Keratinocyte (primary cell): ENCODE measurements at regions not wholly inside any gene's neighbourhood (a gene's known extent, or its start where the extent isn't known, plus 50 kb on each side); places are given as distances from the start of the nearest gene placed in this dataset.

Experiments used
- DNase-seq: peaks from one replicate; pipeline ENCODE4 v3.0.0-alpha.2; 2011; ENCODE audit warnings: low read depth, missing footprints, low spot score
- FAIRE-seq: peaks from 2 replicates; lab custom pipeline; 2011; peaks lifted over from hg19 to GRCh38; lab: Jason Lieb, UNC
- H2AFZ ChIP-seq: 2 replicates; pipeline ENCODE4 v1.6.0; 2012; ENCODE audit warnings: low read length, control low read depth, inconsistent platforms; ENCODE audit not compliant: control insufficient read depth
- H3K27ac ChIP-seq: 2 replicates; pipeline ENCODE4 v1.5.1; 2011; ENCODE audit warnings: low read length; ENCODE audit not compliant: control insufficient read depth, insufficient read depth
- H3K27me3 ChIP-seq: 3 replicates; pipeline ENCODE4 v1.6.0; 2011; ENCODE audit warnings: low read length; ENCODE audit not compliant: control insufficient read depth, insufficient read depth; ENCODE audit errors: extremely low read depth
- H3K36me3 ChIP-seq, 2 experiments: 2 replicates in 1 of 2; 3 replicates in 1 of 2; pipeline ENCODE4 v1.5.1; 2011; ENCODE audit warnings: low read length in 2 of 2, mild to moderate bottlenecking in 1 of 2; ENCODE audit not compliant: control insufficient read depth in 2 of 2, insufficient read depth in 2 of 2; ENCODE audit errors: extremely low read depth in 1 of 2
- H3K4me1 ChIP-seq: 3 replicates; pipeline ENCODE4 v1.5.1; 2011; ENCODE audit warnings: low read length; ENCODE audit not compliant: control insufficient read depth, insufficient read depth; ENCODE audit errors: extremely low read depth
- H3K4me2 ChIP-seq: 3 replicates; pipeline ENCODE4 v1.6.0; 2011; ENCODE audit warnings: low read depth, low read length; ENCODE audit not compliant: control insufficient read depth, insufficient read depth; ENCODE audit errors: extremely low read depth
- H3K4me3 ChIP-seq, 3 experiments: fragments of 200-600 bp in 1 of 3; sonication (generic) in 1 of 3; 2 replicates in 2 of 3; 3 replicates in 1 of 3; pipeline ENCODE4 v1.5.1; 2011 to 2016; ENCODE audit warnings: low read length in 3 of 3, mild to moderate bottlenecking in 3 of 3, control low read depth in 2 of 3, inconsistent platforms in 1 of 3, low read depth in 1 of 3, mixed read lengths in 1 of 3, mixed run types in 1 of 3, moderate library complexity in 1 of 3; ENCODE audit not compliant: control insufficient read depth in 2 of 3, insufficient read depth in 2 of 3; ENCODE audit errors: extremely low read depth in 1 of 3
- H3K79me2 ChIP-seq: 2 replicates; pipeline ENCODE4 v1.6.0; 2012; ENCODE audit warnings: low read length; ENCODE audit not compliant: control insufficient read depth, insufficient read depth
- H3K9ac ChIP-seq: 3 replicates; pipeline ENCODE4 v1.6.0; 2011; ENCODE audit warnings: low read length; ENCODE audit not compliant: control insufficient read depth, insufficient read depth; ENCODE audit errors: extremely low read depth
- H3K9me1 ChIP-seq: 3 replicates; pipeline ENCODE4 v1.6.0; 2011; ENCODE audit warnings: low read length; ENCODE audit not compliant: control insufficient read depth, insufficient read depth; ENCODE audit errors: extremely low read depth
- H3K9me3 ChIP-seq: 2 replicates; pipeline ENCODE4 v1.5.1; 2012; ENCODE audit warnings: low read depth, low read length; ENCODE audit not compliant: control insufficient read depth
- H4K20me1 ChIP-seq: 3 replicates; pipeline ENCODE4 v1.6.0; 2011; ENCODE audit warnings: low read length; ENCODE audit not compliant: control insufficient read depth, insufficient read depth; ENCODE audit errors: extremely low read depth
- EZH2 ChIP-seq: IDR thresholded peaks from one replicate; pipeline ENCODE4 v1.6.1; 2012; ENCODE audit warnings: inconsistent platforms, mild to moderate bottlenecking, low read length, moderate library complexity
- dilution Hi-C: fragments of 300-500 bp; cut with MboI; formaldehyde crosslinking; loops from one replicate; pipeline ENCODE4 v1.7.0; 2020; ENCODE audit warnings: low sequenced_read_pairs; ENCODE audit not compliant: extremely low pct_ligation_motif_present
- TF ChIP-seq, protein P1 (sequence below), 3 experiments: IDR thresholded peaks in 1 of 3; conservative IDR thresholded peaks in 1 of 3; optimal IDR thresholded peaks in 1 of 3; 2 replicates in 2 of 3; 3 replicates in 1 of 3; pipeline versions ENCODE3 to v1.5.1; 2011; ENCODE audit warnings: low read length in 3 of 3, mild to moderate bottlenecking in 3 of 3, moderate library complexity in 2 of 3, control low read depth in 1 of 3, inconsistent platforms in 1 of 3; ENCODE audit not compliant: insufficient read depth in 2 of 3; ENCODE audit errors: extremely low read depth in 1 of 3

DNA sequence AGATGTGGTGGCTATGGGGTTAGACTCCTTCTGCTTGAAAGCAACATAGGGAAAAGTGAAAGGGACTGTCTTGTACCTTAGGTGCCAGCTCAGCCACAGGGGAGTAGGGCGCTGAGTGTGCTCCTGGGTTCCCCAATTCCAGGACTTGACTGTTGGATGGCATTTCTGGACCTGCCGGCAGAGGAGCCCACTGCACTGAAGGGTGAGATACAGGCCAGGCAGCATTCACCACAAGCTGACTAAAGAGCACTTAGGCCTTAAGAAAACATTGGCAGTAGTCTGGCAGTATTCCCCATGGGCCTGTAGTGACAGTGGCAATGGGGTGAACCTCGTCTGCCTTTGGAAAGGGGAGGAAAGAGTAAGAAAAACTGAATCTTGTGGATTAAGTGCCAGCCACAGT, 67.1 kb upstream of the TMTC2 start:
- no peak overlapping the region for H3K4me3 ChIP-seq
- H3K36me3 ChIP-seq: no peaks in the 10 kb centered on the region
- dilution Hi-C loops: no loop called here
- no peak for DNase-seq
- H3K9ac ChIP-seq: no peak overlapping the region
- no peaks in the 10 kb centered on the region for H3K27me3 ChIP-seq
- H3K4me1 ChIP-seq: no peaks in the 10 kb centered on the region
- H3K4me2 ChIP-seq: no peak overlapping the region
- no peaks in the 10 kb centered on the region for H3K79me2 ChIP-seq
- no peak overlapping the region for H2AFZ ChIP-seq
- TF ChIP-seq, protein P1, sequence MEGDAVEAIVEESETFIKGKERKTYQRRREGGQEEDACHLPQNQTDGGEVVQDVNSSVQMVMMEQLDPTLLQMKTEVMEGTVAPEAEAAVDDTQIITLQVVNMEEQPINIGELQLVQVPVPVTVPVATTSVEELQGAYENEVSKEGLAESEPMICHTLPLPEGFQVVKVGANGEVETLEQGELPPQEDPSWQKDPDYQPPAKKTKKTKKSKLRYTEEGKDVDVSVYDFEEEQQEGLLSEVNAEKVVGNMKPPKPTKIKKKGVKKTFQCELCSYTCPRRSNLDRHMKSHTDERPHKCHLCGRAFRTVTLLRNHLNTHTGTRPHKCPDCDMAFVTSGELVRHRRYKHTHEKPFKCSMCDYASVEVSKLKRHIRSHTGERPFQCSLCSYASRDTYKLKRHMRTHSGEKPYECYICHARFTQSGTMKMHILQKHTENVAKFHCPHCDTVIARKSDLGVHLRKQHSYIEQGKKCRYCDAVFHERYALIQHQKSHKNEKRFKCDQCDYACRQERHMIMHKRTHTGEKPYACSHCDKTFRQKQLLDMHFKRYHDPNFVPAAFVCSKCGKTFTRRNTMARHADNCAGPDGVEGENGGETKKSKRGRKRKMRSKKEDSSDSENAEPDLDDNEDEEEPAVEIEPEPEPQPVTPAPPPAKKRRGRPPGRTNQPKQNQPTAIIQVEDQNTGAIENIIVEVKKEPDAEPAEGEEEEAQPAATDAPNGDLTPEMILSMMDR (optimal IDR thresholded peaks at IDR 0.05 in 1 of 3, IDR thresholded peaks at IDR 0.05 in 1 of 3, conservative IDR thresholded peaks at IDR 0.05 in 1 of 3; ENCODE audit: extremely low read depth in 1 of 3, insufficient read depth in 2 of 3, low read length in 3 of 3): no peak
- H4K20me1 ChIP-seq: no peaks in the 10 kb centered on the region
- no peaks in the 10 kb centered on the region for H3K9me1 ChIP-seq
- H3K9me3 ChIP-seq: no peaks in the 10 kb centered on the region
- FAIRE-seq: no peak
- no peak overlapping the region for H3K27ac ChIP-seq

GRCh38 chr12:82620917-82621316, 65.8 kb upstream of the TMTC2 start:
- no peak for FAIRE-seq
- Histone ChIP-seq H3K4me3 (no peak overlapping the region), H2AFZ (no peak overlapping the region), H3K79me2 (no peaks in the 10 kb centered on the region), H3K27ac (no peak overlapping the region), H3K27me3 (no peaks in the 10 kb centered on the region), H3K9me1 (no peaks in the 10 kb centered on the region), H3K36me3 (no peaks in the 10 kb centered on the region), H3K4me1 (no peaks in the 10 kb centered on the region), H3K9me3 (no peaks in the 10 kb centered on the region), H4K20me1 (no peaks in the 10 kb centered on the region), H3K4me2 (no peak overlapping the region), H3K9ac (no peak overlapping the region)
- DNase-seq: no peak
- TF ChIP-seq EZH2: no peak
- TF ChIP-seq, protein P1 (optimal IDR thresholded peaks at IDR 0.05 in 1 of 3, IDR thresholded peaks at IDR 0.05 in 1 of 3, conservative IDR thresholded peaks at IDR 0.05 in 1 of 3; ENCODE audit: extremely low read depth in 1 of 3, insufficient read depth in 2 of 3, low read length in 3 of 3): no peak
- dilution Hi-C loops: no loop called here
